SK-N-SH (cell line): ENCODE measurements at regions not wholly inside any gene's neighbourhood (a gene's known extent, or its start where the extent isn't known, plus 50 kb on each side); places are given as distances from the start of the nearest gene placed in this dataset.

Experiments
- CTCF ChIA-PET: fragments of 300-600, 350-600 bp; formaldehyde crosslinking; extraction: SDS; loops from one replicate; lab custom pipeline; 2021; lab: Yijun Ruan, JAX
- POLR2A ChIA-PET: fragments of 350-600 bp; sonication (Branson Sonifier 250); formaldehyde crosslinking; extraction: SDS; loops from one replicate; lab custom pipeline; 2020; ENCODE audit warnings: antibody characterized with exemption, inconsistent platforms; lab: Yijun Ruan, JAX
- DNase-seq: peaks from one replicate; pipeline ENCODE4 v3.0.0; 2012
- H2AFZ ChIP-seq: fragments of 200-600 bp; sonication (generic); 2 replicates; pipeline ENCODE4 v1.8.1; 2016; ENCODE audit warnings: antibody characterized with exemption, mild to moderate bottlenecking, low read depth
- H3F3A ChIP-seq: fragments of 200-600 bp; sonication (generic); replicated peaks from 2 replicates; pipeline ENCODE3; 2016; ENCODE audit warnings: antibody characterized with exemption, mild to moderate bottlenecking; ENCODE audit not compliant: insufficient read depth
- H3K27ac ChIP-seq, 2 experiments: fragments of 200-500 bp in 1 of 2; fragments of 200-600 bp in 1 of 2; sonication (Bioruptor generic) in 1 of 2; sonication (generic), shearing (Covaris generic) in 1 of 2; 2 replicates each; pipeline versions ENCODE4 v1.5.1 to v1.6.1; 2014 to 2016; ENCODE audit warnings: low read depth in 2 of 2, inconsistent platforms in 1 of 2, low read length in 1 of 2, mild to moderate bottlenecking in 1 of 2, mixed read lengths in 1 of 2
- H3K27me3 ChIP-seq: fragments of 200-600 bp; sonication (generic), shearing (Covaris generic); 2 replicates; pipeline ENCODE4 v1.6.1; 2016; ENCODE audit warnings: mixed run types; ENCODE audit not compliant: insufficient read depth
- H3K36me3 ChIP-seq, 2 experiments: fragments of 200-500 bp in 1 of 2; fragments of 200-600 bp in 1 of 2; sonication (Bioruptor generic) in 1 of 2; sonication (generic) in 1 of 2; replicated peaks in 1 of 2; 2 replicates each; pipeline versions ENCODE3 to v1.5.1; 2014 to 2016; ENCODE audit warnings: low read length in 1 of 2, mild to moderate bottlenecking in 1 of 2; ENCODE audit not compliant: insufficient read depth in 2 of 2, control insufficient read depth in 1 of 2
- H3K4me1 ChIP-seq, 2 experiments: fragments of 200-500 bp in 1 of 2; fragments of 200-600 bp in 1 of 2; sonication (Bioruptor generic) in 1 of 2; sonication (generic), shearing (Covaris generic) in 1 of 2; 2 replicates each; pipeline versions ENCODE4 v1.5.1 to v1.6.1; 2014 to 2016; ENCODE audit warnings: low read depth in 1 of 2, low read length in 1 of 2, mixed run types in 1 of 2; ENCODE audit not compliant: insufficient read depth in 2 of 2, control insufficient read depth in 1 of 2
- H3K4me2 ChIP-seq: fragments of 200-600 bp; sonication (generic), shearing (Covaris generic); 2 replicates; pipeline ENCODE4 v1.6.1; 2017; ENCODE audit warnings: mixed run types
- H3K4me3 ChIP-seq, 2 experiments: fragments of 200-500 bp in 1 of 2; fragments of 200-600 bp in 1 of 2; sonication (Bioruptor generic) in 1 of 2; sonication (generic), shearing (Covaris generic) in 1 of 2; 2 replicates each; pipeline versions ENCODE4 v1.5.1 to v1.8.1; 2014 to 2016; ENCODE audit warnings: low read depth in 2 of 2, inconsistent platforms in 1 of 2, low read length in 1 of 2, mild to moderate bottlenecking in 1 of 2, mixed read lengths in 1 of 2, moderate library complexity in 1 of 2
- H3K79me2 ChIP-seq: fragments of 200-600 bp; sonication (generic); 2 replicates; pipeline ENCODE4 v1.8.1; 2017; ENCODE audit warnings: mild to moderate bottlenecking; ENCODE audit not compliant: insufficient read depth
- H3K9ac ChIP-seq: fragments of 200-600 bp; sonication (generic); 2 replicates; pipeline ENCODE4 v1.6.1; 2017; ENCODE audit warnings: mixed run types
- H3K9me2 ChIP-seq: fragments of 200-600 bp; sonication (generic); 2 replicates; pipeline ENCODE4 v1.6.1; 2017; ENCODE audit warnings: mixed run types
- H3K9me3 ChIP-seq: fragments of 200-600 bp; sonication (generic); 2 replicates; pipeline ENCODE4 v1.6.1; 2017; ENCODE audit warnings: mixed run types, mild to moderate bottlenecking, moderate library complexity
- H4K20me1 ChIP-seq: fragments of 200-600 bp; sonication (generic); 2 replicates; pipeline ENCODE4 v1.6.1; 2017; ENCODE audit warnings: mild to moderate bottlenecking, mixed run types; ENCODE audit not compliant: insufficient read depth
- CHD2 ChIP-seq: fragments of 150-350 bp; IDR thresholded peaks from 2 replicates; pipeline ENCODE4 v1.6.1; 2018; ENCODE audit warnings: low read length; ENCODE audit not compliant: partially characterized antibody
- ELF1 ChIP-seq: IDR thresholded peaks from 2 replicates; pipeline ENCODE4 v1.4.0; 2012
- EP300 ChIP-seq, 2 experiments: IDR thresholded peaks; 2 replicates each; pipeline versions ENCODE4 v1.4.0 to v1.6.1; 2012; ENCODE audit warnings: borderline replicate concordance in 1 of 2, low read depth in 1 of 2, low read length in 1 of 2
- EZH2phosphoT487 ChIP-seq: fragments of 200-600 bp; sonication (generic); IDR thresholded peaks from 2 replicates; pipeline ENCODE4 v1.6.1; 2017; ENCODE audit warnings: low read depth, mixed run types, mild to moderate bottlenecking, antibody characterized with exemption, moderate library complexity, borderline replicate concordance
- FOXM1 ChIP-seq: IDR thresholded peaks from 2 replicates; pipeline ENCODE4 v1.4.0; 2012; ENCODE audit warnings: low read depth, mild to moderate bottlenecking
- GATA2 ChIP-seq: sonication (generic); formaldehyde crosslinking; IDR thresholded peaks from 2 replicates; pipeline ENCODE4 v1.5.0; 2020; ENCODE audit warnings: mild to moderate bottlenecking, missing genetic modification reagents
- JUND ChIP-seq: IDR thresholded peaks from 2 replicates; pipeline ENCODE4 v1.4.0; 2012
- NFIC ChIP-seq: IDR thresholded peaks from 2 replicates; pipeline ENCODE4 v1.4.0; 2012; ENCODE audit warnings: borderline replicate concordance
- NRF1 ChIP-seq: IDR thresholded peaks from 2 replicates; pipeline ENCODE4 v1.6.1; 2012; ENCODE audit warnings: low read depth, mild to moderate bottlenecking, low read length
- RAD21 ChIP-seq: IDR thresholded peaks from 2 replicates; pipeline ENCODE4 v1.6.1; 2012; ENCODE audit warnings: mild to moderate bottlenecking, low read length
- RFX5 ChIP-seq: IDR thresholded peaks from 2 replicates; pipeline ENCODE4 v1.6.1; 2012; ENCODE audit warnings: mild to moderate bottlenecking, improper control_type of control experiment, low read length
- SMC3 ChIP-seq: IDR thresholded peaks from 2 replicates; pipeline ENCODE4 v1.6.1; 2012; ENCODE audit warnings: low read depth, low read length, improper control_type of control experiment
- TEAD4 ChIP-seq: IDR thresholded peaks from 2 replicates; pipeline ENCODE4 v1.4.0; 2012; ENCODE audit warnings: mild to moderate bottlenecking, borderline replicate concordance; ENCODE audit not compliant: insufficient read depth
- YY1 ChIP-seq: IDR thresholded peaks from 2 replicates; pipeline ENCODE4 v1.4.0; 2012; ENCODE audit warnings: low read depth, mild to moderate bottlenecking
- WGBS: methylation state at CpG from one replicate; pipeline ENCODE4 v1.1.6; 2017; ENCODE audit warnings: low lambda C conversion rate; 5-methylcytosine and 5-hydroxymethylcytosine counted together
- TF ChIP-seq, protein P1 (sequence below): fragments of 150-350 bp; IDR thresholded peaks from 2 replicates; pipeline ENCODE4 v1.6.1; 2017; ENCODE audit warnings: antibody characterized with exemption, low read length, low read depth, borderline replicate concordance
- TF ChIP-seq, protein P2 (sequence below): IDR thresholded peaks from 2 replicates; pipeline ENCODE4 v1.4.0; 2012; ENCODE audit warnings: low read depth, borderline replicate concordance
- TF ChIP-seq, protein P3 (sequence below): IDR thresholded peaks from 2 replicates; pipeline ENCODE4 v1.6.1; 2012; ENCODE audit warnings: mild to moderate bottlenecking, low read depth, low read length, moderate library complexity
- TF ChIP-seq, protein P4 (sequence below): IDR thresholded peaks from 2 replicates; pipeline ENCODE4; 2012

DNA sequence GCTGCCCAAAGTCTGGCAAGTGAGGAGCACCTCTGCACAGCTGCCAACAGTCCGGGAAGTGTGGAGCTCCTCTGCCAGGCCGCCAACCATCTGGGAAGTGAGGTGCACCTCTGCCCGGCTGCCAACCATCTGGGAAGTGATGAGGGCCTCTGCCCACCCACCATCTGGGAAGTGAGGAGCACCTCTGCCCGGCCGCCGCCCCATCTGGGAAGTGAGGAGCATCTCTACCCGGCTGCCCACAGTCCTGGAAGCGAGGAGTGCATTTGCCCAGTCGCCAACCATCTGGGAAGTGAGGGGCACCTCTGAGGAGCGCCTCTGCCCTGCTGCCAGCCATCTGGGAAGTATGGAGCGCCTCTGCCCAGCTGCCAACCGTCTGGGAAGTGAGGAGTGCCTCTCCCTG lies 893.7 kb downstream of the TYW1 start:
- Histone ChIP-seq H3K9ac (no peak overlapping the region), H3K4me1 (no peaks in the 10 kb centered on the region), H2AFZ (no peak overlapping the region), H3F3A (no peaks in the 10 kb centered on the region), H3K4me3 (no peak overlapping the region), H3K79me2 (no peaks in the 10 kb centered on the region), H3K27ac (no peak overlapping the region), H3K36me3 (no peaks in the 10 kb centered on the region), H3K27me3 (no peaks in the 10 kb centered on the region), H3K4me2 (no peak overlapping the region), H3K9me3 (peaks cover 7% of the 10 kb centered on the region; the same call in 1 of the 2 replicates), H4K20me1 (no peaks in the 10 kb centered on the region), H3K9me2 (no peaks in the 10 kb centered on the region)
- ChIA-PET CTCF (interaction anchor here (1.2 kb wide), 1 partner anchor 11 kb away, joined by 3 read pairs; no protein-coding TSS in a partner anchor), POLR2A (no interaction called here)
- no peak for DNase-seq
- 0% methylated on average over 4 of the region's 12 CpGs for WGBS
- TF ChIP-seq, protein P1, sequence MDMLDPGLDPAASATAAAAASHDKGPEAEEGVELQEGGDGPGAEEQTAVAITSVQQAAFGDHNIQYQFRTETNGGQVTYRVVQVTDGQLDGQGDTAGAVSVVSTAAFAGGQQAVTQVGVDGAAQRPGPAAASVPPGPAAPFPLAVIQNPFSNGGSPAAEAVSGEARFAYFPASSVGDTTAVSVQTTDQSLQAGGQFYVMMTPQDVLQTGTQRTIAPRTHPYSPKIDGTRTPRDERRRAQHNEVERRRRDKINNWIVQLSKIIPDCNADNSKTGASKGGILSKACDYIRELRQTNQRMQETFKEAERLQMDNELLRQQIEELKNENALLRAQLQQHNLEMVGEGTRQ = no peak
- TF ChIP-seq NRF1 (no peak), YY1 (no peak), RAD21 (no peak), GATA2 (CRISPR knock-in tag) (no peak), SMC3 (no peak), TEAD4 (no peak)
- TF ChIP-seq, protein P2, sequence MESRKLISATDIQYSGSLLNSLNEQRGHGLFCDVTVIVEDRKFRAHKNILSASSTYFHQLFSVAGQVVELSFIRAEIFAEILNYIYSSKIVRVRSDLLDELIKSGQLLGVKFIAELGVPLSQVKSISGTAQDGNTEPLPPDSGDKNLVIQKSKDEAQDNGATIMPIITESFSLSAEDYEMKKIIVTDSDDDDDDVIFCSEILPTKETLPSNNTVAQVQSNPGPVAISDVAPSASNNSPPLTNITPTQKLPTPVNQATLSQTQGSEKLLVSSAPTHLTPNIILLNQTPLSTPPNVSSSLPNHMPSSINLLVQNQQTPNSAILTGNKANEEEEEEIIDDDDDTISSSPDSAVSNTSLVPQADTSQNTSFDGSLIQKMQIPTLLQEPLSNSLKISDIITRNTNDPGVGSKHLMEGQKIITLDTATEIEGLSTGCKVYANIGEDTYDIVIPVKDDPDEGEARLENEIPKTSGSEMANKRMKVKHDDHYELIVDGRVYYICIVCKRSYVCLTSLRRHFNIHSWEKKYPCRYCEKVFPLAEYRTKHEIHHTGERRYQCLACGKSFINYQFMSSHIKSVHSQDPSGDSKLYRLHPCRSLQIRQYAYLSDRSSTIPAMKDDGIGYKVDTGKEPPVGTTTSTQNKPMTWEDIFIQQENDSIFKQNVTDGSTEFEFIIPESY = no peak

DNA sequence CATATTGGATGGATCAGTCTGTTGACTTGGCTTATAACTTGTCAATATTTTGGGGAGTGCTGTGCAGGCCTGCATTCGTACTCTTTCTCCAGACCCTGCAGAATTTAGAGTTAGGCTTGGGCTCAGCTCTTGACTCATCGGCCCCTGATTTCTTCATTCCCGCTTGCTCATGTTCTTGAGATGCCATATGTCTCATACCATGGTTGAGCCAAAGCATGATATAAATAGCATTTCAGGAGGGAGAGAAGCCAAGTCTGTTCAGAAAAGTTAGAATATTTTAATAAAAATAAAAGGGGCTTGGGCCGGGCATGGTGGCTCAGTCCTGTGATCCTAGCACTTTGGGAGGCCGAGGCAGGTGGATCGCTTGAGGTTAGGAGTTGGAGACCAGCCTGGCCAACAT lies 898.1 kb downstream of the TYW1 start:
- Histone ChIP-seq H3K27ac (no peak overlapping the region), H4K20me1 (no peaks in the 10 kb centered on the region), H3K4me3 (no peak overlapping the region), H3K9ac (no peak overlapping the region), H3K36me3 (no peaks in the 10 kb centered on the region), H3K9me3 (peaks cover 7% of the 10 kb centered on the region; the same call in 1 of the 2 replicates), H3K9me2 (no peaks in the 10 kb centered on the region), H3F3A (no peaks in the 10 kb centered on the region), H3K4me2 (no peak overlapping the region), H3K79me2 (no peaks in the 10 kb centered on the region), H2AFZ (no peak overlapping the region), H3K27me3 (no peaks in the 10 kb centered on the region), H3K4me1 (no peaks in the 10 kb centered on the region)
- WGBS = 53% methylated on average over 6 of the region's 6 CpGs
- no peak for DNase-seq
- ChIA-PET CTCF (no interaction called here), POLR2A (no interaction called here)
- TF ChIP-seq, protein P1 = no peak
- TF ChIP-seq, protein P3, sequence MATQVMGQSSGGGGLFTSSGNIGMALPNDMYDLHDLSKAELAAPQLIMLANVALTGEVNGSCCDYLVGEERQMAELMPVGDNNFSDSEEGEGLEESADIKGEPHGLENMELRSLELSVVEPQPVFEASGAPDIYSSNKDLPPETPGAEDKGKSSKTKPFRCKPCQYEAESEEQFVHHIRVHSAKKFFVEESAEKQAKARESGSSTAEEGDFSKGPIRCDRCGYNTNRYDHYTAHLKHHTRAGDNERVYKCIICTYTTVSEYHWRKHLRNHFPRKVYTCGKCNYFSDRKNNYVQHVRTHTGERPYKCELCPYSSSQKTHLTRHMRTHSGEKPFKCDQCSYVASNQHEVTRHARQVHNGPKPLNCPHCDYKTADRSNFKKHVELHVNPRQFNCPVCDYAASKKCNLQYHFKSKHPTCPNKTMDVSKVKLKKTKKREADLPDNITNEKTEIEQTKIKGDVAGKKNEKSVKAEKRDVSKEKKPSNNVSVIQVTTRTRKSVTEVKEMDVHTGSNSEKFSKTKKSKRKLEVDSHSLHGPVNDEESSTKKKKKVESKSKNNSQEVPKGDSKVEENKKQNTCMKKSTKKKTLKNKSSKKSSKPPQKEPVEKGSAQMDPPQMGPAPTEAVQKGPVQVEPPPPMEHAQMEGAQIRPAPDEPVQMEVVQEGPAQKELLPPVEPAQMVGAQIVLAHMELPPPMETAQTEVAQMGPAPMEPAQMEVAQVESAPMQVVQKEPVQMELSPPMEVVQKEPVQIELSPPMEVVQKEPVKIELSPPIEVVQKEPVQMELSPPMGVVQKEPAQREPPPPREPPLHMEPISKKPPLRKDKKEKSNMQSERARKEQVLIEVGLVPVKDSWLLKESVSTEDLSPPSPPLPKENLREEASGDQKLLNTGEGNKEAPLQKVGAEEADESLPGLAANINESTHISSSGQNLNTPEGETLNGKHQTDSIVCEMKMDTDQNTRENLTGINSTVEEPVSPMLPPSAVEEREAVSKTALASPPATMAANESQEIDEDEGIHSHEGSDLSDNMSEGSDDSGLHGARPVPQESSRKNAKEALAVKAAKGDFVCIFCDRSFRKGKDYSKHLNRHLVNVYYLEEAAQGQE = no peak
- TF ChIP-seq RAD21 (no peak), EZH2phosphoT487 (no peak), FOXM1 (no peak), CHD2 (no peak), ELF1 (no peak), TEAD4 (no peak), EP300 (IDR thresholded peaks at IDR 0.05; ENCODE audit: borderline replicate concordance in 1 of 2, low read depth in 1 of 2, low read length in 1 of 2) (no peak), RFX5 (no peak), NFIC (no peak), JUND (no peak), NRF1 (no peak)
- TF ChIP-seq, protein P4, sequence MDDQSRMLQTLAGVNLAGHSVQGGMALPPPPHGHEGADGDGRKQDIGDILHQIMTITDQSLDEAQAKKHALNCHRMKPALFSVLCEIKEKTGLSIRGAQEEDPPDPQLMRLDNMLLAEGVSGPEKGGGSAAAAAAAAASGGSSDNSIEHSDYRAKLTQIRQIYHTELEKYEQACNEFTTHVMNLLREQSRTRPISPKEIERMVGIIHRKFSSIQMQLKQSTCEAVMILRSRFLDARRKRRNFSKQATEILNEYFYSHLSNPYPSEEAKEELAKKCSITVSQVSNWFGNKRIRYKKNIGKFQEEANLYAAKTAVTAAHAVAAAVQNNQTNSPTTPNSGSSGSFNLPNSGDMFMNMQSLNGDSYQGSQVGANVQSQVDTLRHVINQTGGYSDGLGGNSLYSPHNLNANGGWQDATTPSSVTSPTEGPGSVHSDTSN = no peak
